AML-193 (cell line): ENCODE measurements at regions not wholly inside any gene's neighbourhood (a gene's known extent, or its start where the extent isn't known, plus 50 kb on each side); places are given as distances from the start of the nearest gene placed in this dataset.
"Not testable (repeated sequence)": the region's sequence is repeated elsewhere in the genome, so short reads cannot be mapped to it uniquely, and the experiment has no call there.

Experiments
- DNase-seq, 2 experiments: peaks; one replicate each; lab custom pipeline; 2025; lab: John Stamatoyannopoulos, UW

GRCh38 chr3:106121491-106122289, 252.9 kb upstream of the CBLB start:
- DNase-seq: peak in 1 of 2 experiments; percentile 7

DNA sequence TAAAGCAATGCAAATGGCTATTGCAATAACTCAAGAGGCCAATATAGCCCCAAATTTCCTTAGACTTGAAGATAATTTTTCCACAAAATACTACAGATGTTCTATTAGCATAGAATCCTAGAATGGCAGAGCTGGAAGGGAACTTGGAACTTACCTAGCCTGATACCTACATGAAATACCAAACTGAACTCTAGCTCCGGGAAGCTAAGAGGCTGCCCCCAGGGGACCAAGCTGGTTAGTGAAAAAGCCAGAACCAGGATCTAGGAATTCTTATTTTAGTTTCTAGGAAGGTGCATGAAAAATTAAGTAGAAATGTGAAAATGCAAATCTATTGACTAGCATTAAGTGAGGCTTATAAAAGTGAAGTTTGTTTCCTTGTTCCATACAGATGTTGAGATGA, 256.0 kb upstream of the CBLB start:
- no peak for DNase-seq

DNA sequence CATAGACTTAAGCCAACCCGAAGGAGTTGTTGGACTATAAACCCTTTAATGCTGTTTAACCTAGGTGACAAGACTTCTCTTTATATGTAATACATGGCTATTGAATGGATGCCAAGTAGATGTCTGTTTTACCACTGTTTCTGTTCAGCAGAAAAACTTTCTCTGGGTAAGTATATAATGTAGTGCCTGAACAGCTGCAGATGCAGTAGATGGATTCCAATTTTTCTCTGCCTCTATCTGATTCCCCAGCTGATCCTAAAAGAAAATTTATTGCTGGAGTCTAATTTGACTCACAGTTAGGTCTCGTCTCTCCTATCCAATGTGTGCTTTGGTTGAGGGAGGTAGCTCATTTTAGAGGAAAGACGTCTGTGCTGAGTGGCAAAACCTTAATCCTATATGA, 256.5 kb upstream of the CBLB start:
- DNase-seq: no peak

DNA sequence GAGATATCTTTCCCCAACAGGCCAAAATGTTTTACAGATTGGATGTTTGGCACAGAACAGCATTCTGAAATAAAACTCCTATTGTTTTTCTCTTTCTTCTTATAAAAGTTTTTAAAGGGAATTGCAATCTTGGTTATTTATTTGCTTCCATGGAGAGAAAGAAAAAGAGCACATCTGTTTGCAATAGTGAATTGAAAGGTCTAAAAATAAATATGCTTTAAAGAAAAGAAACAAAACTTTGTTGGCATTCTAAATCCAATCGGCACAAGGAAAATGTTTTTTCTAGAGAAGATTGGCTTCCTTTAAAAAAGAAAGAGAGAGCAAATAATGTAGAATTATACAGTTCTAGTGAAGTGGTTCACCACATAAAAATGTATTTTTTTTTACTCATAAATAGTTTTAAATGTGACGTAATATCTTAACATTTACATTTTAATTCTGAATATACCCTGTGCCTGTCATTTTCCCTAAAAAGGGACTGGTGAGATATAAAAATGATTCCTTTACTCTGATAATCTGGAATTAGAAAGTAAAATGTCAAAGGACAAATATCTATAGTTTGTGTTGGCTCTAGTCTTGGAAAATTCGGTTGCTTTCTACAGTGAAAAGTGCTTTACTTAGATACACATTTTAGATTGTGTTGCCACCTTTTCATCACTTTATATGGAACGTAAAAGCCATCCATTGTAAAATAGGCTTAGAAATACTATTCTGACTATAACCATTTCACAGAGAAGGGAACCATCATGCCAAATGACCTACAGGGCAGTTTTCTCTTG, 257.4 kb upstream of the CBLB start:
- DNase-seq: no peak

- no peak for DNase-seq
Observed at GRCh38 chr3:106126846-106127235, 258.0 kb upstream of the CBLB start.

DNA sequence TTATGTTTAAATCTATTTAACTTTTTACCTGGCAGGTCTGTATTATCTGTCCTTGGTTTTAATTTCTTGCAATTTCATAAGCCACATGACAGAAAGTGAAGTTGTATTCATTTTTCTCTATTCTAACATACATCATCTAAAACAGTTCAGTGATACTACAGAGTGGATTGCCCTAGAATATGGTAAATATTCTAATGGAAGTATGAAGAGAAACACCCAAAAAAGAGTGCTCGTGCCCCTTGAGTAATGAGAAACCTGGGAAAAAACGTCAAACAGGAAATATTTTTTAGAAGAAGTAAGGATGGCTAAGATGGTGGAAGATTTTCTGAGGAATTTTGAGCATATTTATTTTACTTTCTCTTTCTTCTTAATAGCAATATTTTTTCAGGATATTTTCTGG, 261.1 kb upstream of the CBLB start:
- DNase-seq: no peak

- no peak for DNase-seq
Observed at GRCh38 chr3:106130384-106131198, 261.8 kb upstream of the CBLB start.

DNA sequence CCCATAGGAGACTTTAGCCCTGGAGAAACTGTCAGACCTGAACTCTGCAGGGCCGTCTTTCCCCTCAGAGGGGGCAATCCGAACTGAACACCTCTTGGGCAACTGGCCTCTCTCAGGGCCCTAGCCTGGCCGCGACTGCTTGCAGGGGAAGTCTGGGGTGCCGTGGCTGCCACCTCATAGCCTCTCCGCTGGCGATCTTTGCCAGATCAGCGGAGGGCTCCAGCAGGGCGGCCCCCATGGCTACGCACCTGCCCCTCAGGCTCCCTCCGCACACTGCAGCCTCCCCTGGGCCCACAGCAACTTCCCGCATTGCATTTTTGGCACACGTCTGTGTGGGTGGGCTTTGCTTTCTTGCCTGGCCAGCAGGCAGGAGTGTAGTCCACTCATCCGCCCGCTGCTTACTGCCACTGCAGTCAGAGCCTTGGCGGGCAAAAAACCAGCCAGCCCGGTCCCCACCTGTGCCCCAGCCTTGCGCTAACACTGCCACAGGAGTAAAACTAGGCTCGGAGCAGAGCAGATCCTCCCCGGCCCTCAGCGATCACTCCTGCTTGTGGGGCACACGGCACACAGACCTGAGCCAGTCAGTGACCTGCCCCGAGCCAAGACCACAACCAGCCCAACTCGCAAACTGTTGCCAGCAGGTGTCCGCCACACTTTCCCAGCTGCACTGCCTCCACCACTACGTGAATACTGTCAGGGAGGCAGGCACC, 266.8 kb upstream of the CBLB start:
- no peak for DNase-seq

- no peak for DNase-seq
Observed at GRCh38 chr3:106139826-106140225, 271.0 kb upstream of the CBLB start.

- no peak for DNase-seq
Observed at GRCh38 chr3:106140431-106140830, 271.6 kb upstream of the CBLB start.

GRCh38 chr3:106144030-106144429, 275.2 kb upstream of the CBLB start:
- DNase-seq: no peak

- not testable (repeated sequence) for DNase-seq
Observed at GRCh38 chr3:106148440-106149082, 279.7 kb upstream of the CBLB start.

DNA sequence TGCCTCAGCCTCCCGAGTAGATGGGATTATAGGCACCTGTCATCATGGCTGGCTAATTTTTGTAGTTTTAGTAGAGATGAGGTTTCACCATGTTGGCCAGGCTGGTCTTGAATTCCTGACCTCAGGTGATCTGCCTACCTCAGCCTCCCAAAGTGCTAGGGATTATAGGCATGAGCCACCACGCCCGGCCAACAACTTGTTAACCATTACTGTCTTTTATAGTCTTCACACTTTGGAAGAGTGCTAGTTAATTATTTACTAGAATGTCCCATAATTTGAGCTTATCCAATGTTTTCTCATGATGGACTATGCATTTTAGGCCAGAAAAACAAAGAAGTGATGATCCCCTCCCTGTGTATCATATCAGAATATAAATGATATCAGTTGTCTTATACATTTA, 288.6 kb upstream of the CBLB start:
- no peak for DNase-seq

GRCh38 chr3:106160396-106160795, 291.6 kb upstream of the CBLB start:
- DNase-seq: no peak

DNA sequence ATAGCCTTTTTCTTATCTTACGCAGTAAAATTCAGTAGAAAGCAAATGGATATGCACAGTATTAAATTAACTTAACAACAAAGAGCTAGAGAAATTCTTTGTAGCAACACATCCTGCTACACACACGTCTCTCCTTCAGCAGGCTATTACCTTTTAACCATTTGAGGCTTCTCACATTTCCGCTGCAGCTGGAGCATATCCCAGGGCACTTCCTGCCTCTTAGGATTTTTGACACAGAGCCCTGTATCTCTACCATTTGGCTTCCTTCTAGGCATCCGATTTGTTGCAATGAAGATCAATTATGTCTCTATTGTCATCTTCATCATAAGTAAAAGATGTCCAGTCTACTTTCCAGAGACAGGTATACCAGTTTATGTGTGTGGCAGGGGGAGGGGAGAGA, 292.4 kb upstream of the CBLB start:
- no peak for DNase-seq

GRCh38 chr3:106167728-106168127, 298.9 kb upstream of the CBLB start:
- DNase-seq: no peak

GRCh38 chr3:106168962-106169750, 300.3 kb upstream of the CBLB start:
- DNase-seq: no peak

- no peak for DNase-seq
Observed at GRCh38 chr3:106170636-106171035, 301.8 kb upstream of the CBLB start.

- no peak for DNase-seq
Observed at GRCh38 chr3:106172101-106172500, 303.3 kb upstream of the CBLB start.

DNA sequence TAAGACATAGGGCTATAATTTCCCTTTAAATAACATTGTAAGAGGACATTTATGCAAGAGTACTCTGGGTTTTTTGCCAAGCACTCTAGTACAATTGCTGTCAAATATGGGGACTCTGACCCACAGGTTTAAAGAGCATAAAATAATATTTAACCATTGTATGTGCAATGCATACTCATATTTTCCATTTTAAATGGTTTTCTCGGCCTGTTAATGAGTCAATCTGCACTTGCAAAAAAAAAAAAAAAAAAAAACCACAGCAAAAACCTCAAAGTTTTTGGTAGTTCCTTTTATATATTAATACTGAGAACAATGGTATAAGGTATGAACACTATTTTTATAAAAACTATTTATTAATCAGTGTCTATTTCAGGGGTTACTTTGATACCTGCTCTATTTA, 304.0 kb upstream of the CBLB start:
- peak; percentile 60 to 80 for DNase-seq

DNA sequence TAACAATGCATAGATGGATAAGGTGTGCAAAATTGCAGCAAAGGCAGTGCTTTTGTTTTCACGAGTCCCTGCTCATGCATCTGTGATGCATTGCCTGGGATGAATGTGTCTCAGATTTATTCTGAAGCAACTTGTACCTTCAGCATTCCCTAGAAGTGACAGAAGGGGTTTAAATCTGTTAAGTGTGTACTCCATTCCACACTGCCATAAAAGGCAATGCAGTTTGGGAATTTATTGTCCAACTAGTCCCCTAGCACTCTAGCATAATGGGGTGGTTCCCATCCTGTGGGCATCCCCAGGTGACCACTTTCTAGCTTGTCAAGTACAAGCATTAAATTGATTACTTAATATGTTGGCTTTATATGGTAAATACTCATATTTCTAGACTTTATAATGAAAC, 306.5 kb upstream of the CBLB start:
- no peak for DNase-seq
